DND-41 (cell line): ENCODE measurements at regions not wholly inside any gene's neighbourhood (a gene's known extent, or its start where the extent isn't known, plus 50 kb on each side); places are given as distances from the start of the nearest gene placed in this dataset.

Experiments used
- EZH2 ChIP-seq: IDR thresholded peaks from 3 replicates; pipeline ENCODE4 v1.6.1; 2012; ENCODE audit warnings: borderline replicate concordance, low read depth, mild to moderate bottlenecking, moderate library complexity, low read length, inconsistent platforms; ENCODE audit not compliant: severe bottlenecking
- TF ChIP-seq, protein P1 (sequence below): IDR thresholded peaks from 2 replicates; pipeline ENCODE4 v1.5.1; 2012; ENCODE audit warnings: borderline replicate concordance, low read length, moderate library complexity, mild to moderate bottlenecking; ENCODE audit not compliant: poor library complexity, severe bottlenecking; ENCODE audit errors: extremely low read depth

- TF ChIP-seq, protein P1, sequence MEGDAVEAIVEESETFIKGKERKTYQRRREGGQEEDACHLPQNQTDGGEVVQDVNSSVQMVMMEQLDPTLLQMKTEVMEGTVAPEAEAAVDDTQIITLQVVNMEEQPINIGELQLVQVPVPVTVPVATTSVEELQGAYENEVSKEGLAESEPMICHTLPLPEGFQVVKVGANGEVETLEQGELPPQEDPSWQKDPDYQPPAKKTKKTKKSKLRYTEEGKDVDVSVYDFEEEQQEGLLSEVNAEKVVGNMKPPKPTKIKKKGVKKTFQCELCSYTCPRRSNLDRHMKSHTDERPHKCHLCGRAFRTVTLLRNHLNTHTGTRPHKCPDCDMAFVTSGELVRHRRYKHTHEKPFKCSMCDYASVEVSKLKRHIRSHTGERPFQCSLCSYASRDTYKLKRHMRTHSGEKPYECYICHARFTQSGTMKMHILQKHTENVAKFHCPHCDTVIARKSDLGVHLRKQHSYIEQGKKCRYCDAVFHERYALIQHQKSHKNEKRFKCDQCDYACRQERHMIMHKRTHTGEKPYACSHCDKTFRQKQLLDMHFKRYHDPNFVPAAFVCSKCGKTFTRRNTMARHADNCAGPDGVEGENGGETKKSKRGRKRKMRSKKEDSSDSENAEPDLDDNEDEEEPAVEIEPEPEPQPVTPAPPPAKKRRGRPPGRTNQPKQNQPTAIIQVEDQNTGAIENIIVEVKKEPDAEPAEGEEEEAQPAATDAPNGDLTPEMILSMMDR, result no peak
- no peak for TF ChIP-seq EZH2
Measured at GRCh38 chr4:38347251-38347650, 316.7 kb upstream of the KLF3 start.
